SIG-M5 treated with dmso at 0.1 percent for 504 hours (cell line): ENCODE measurements at regions not wholly inside any gene's neighbourhood (a gene's known extent, or its start where the extent isn't known, plus 50 kb on each side); places are given as distances from the start of the nearest gene placed in this dataset.

Experiments
- DNase-seq: peaks from one replicate; lab custom pipeline; 2025; ENCODE audit not compliant: unreplicated experiment; lab: John Stamatoyannopoulos, UW

DNA sequence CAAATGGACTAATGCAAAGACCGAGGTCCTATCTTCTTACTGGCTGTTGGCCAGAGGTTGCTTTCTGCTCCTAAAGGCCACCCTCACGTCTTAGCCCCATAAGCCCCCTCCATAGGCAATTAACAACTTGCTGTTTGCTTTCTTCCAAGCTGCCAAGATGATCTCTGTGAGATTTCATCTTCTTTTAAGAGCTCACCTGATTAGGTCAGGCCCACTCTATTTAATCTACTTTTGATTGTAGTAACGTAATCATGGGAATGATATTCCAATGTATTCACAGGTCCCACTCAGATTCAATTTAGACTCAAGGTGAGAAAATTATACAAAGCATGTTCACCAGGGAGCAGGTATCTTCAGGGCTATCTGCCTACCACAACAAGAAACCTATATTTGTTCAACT, 84.4 kb upstream of the RAD23B start:
- no peak for DNase-seq

DNA sequence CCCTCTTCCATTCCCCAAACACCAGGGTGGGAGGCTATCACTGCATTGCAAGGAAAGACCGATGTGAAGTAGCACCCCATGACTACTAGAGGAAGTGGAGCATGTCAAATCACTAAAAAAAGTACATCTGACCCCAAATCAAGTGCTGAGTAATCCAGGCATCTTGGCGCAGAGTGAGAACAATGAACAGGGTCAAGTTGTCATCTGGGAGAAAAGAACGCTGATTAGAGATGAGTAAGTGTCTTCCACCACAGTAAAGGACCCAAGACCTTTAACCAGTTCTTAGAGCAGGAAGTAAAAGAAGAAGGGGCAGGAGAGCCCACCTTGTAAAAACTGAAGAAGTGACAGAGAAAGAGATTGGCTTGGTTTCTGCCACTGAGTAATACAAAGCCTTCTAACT, 75.0 kb upstream of the RAD23B start:
- no peak for DNase-seq

DNA sequence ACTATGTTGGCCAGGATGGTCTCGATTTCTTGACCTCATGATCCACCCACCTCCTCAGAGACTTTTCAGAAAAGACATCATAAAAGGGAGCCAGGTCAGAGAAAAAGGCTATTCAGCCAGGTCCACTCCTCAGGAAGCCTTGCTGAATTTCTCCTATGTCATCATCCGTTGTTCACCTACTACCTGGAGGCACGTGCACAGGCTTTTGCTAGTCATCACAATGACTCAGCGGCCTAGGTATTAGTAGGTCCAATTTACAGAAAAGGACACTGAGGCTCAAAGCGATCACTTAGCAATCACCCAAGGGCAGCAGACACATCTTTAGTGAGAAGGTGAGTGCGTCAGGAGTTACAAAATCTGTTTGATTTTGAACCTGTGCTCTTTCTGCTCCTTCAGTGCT, 72.3 kb upstream of the RAD23B start:
- no peak for DNase-seq

DNA sequence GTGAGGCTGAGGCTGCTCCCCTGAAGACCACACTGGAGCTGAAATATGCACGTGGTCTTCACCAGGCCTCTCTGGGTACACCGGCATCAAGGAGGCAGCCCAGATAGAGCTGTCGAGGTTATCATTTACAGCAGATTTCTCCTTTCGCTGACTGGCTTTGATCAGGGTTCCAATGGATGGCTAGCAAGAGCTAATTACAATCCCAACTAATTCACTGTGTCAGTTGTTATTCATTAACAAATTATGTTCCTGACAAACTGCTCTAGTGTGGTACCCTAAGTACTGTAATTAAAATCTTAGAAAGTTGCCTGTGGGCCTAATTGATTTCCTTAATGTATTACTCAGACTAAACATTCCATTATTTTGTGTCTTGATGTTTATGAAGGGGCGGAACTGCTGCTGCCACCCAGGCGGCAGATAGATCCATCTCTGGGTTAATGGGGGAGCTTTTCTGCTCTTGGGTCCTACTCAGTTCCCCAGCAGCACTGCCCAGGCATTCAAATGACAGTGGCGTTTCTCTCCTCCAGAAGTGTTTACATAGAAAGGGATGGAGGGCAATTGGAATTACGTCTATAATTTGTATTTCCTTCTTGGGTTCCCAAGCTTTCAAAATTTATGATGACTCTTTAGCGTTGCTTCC, 71.7 kb upstream of the RAD23B start:
- DNase-seq, result no peak

DNA sequence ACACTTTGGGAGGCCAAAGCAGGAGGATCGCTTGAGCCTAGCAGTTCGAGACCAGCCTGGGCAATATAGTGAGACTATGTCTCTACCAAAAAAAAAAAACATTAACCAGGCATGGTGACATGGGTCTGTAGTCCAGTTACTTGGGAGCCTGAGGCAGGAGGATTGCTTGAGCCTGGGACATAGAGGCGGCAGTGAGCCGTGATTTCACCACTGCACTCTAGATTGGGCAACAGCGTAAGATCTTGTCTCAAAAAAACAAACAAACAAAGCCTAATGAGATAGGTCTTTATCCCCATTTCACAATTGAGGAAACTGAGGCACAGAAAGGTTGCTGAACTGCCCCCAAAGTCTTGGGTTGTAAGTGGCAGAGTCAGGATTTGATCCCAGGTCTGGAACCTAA, 70.5 kb upstream of the RAD23B start:
- no peak for DNase-seq

DNA sequence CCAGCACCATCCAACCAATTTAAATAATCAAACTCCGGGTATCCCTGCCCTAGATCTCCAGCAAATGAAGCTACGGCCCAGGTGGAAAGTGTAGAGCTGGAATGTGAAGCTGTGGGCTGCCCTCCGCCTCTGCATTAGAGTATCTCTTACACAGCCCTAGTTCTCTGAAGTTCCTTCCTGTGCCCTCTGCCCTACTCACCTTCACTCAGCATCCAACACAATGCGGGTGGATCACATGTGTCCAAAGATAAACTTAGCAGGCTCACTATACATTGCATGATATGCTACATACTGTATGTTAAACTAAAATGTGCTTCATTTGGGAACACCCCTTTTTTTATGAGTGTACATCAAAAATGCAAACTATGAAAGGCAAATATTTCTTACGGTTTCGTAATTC, 70.0 kb upstream of the RAD23B start:
- no peak for DNase-seq

DNA sequence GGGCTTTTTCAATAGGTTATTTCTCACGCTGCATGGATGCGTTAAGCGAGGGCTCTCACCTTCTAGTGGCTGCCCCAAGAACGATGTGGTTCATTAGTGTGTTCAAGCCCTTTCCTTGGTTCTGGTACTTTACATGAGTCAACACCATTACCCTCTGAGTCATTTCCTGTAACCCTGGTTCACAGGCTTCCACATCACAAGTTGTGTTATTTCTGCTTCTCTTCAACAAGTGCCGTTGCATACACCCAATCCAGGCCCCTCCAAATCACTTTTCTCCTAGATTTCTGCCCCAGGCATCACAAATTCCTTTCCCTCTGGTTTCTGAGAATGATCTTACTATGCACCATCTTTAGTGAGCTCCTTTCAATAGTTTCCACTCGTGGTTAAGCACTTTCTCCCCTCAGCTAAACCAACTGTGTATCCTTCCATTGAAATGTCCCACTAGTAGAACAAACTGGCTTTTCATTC, 69.5 kb upstream of the RAD23B start:
- peak; percentile 63 for DNase-seq

DNA sequence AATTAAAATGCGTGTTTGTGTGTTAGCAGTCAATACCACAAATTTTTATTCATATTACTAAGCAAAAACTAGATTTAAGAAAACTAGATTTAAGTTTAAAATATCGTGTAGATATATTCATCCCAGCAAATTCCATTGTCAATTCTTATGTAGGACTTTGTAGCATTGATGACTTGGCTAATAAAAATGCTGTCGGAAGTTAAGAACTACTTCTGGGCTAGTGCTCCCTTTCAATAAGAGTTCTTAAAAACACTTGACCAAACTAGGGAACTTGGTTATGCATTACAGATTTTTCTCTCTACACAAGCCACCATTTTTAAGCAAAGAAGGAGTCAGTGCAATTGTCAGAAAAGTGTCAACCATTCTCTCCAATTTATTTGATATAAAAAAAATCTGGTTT, 68.7 kb upstream of the RAD23B start:
- no peak for DNase-seq

DNA sequence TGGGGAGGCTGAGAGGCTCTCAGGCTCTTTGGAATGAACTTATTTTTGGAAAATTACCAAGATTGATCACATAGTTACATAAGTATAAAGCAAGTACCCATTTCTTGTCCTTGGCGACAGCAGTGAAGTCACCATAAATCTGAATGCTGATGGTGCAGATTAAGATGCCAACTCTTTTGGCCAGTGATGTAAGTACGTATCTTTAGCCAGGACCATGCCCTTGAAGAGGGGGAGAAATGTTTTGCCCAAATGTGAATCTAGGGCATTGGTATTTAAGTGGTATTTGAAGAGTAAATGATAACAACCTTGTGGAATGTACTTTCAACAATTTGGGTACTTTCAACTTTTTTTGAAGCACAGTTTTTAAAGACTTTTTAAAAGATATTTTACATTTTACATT, 68.2 kb upstream of the RAD23B start:
- DNase-seq, result no peak

DNA sequence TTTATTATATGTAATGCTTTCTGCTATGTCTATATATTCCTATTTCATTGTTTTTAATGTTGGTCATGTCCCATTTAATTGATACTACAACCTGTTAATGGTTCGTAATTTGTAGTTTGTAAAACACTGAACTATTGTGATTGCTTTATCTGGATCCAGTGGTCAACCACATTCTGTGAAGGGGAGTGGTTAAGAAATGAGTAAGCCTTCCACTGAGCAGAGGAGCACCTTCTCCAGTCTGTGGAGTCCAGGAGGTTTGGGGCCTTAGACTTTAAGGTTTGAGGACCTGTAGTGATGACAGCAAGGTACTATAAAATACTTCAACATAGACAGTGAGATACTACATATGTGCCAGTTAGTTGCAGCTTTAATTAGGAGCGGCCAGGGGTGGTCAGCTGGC, 67.7 kb upstream of the RAD23B start:
- no peak for DNase-seq

DNA sequence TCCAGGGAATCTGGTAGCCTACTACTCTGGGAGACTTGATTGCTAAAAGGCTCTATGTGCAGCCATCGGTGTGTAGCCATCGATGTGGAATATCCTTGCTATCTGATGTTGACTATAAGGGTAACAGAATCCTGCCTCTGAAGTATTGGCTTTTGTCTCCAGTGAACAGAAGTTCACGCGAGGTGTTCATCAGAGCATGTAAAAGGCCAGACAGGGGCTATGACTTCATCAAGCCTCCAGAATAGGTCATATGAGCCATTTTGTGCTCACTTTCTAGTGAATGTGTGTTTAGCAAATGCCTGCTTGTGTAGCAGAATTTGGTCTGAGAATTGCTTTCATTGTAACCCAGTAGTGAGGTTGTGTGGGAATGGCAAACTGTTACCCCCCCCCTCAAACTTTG, 66.8 kb upstream of the RAD23B start:
- DNase-seq, result no peak

DNA sequence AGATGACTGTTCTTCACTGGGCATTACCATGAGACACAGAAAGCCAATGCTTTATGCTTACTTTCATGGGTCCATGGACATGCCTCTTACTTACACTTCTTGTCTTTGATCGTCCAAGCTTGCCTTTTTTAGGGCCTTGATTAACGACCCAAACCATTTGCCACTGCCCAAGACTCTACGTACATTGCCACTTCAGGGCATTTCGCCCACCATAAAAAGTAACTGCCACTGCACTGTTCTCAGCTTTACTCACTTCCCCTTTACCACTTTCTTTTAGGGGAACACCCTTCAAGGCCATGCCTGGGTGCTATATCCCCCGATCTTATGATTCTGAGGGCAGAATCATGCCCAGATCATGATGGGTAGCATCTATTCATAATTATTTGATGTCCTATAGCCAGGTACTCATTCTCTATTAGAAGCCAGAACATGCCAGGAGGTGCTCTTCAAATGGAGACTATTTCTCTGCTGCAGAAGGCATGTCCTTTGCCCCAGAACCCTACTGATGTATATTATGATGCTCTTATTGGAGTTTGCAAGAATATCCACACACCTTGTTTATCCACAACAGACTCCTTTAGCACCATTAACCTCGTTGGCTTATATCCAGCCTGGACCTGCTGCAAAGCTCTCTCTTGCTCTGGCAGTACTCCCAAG, 64.1 kb upstream of the RAD23B start:
- peak; percentile 21 for DNase-seq

DNA sequence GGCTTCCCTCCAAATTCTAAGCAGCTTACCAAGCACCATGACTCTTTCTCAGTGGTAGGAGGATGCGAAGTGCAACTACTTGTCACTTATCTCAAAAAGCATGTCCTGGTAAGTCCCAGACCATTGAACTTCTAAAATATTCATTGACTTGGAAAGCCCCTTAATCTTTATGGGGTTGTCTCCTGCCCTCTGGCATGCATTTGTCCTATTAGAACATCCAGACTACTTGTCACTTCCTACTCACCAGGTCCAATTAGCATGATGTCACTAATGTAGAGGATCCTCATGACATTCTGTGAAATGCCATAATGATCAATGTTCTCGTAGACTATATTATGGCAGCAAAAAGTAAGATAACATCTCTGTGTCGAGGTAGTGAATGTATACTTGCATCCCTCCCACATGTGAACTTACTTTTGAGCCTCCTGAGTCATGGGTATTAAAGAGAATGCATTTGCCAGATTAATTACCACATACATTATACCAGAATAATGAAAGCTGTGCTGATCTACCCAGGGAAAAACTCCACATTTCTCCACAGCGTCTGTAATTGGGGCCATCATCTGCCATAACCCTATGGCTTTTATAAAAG, 63.5 kb upstream of the RAD23B start:
- no peak for DNase-seq

DNA sequence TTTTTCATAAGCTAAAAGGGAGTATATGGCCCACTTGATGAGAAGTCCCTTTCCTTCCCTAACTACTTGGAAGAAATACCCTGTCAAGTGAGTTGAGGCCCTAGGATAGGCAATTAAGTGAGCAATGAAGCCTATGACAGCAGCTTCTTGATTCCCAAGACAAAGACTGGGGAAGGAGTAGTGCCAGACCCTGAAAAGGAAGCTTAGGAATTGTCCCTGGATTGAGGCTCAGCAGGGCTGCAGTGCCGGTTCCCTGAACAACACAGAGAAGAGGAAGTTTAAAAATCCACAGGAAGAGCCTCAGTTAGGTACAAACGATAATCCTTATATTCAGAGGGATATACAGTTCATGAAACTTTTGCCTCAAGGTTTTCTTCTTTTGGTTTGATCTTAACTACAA, 61.8 kb upstream of the RAD23B start:
- DNase-seq, result no peak

DNA sequence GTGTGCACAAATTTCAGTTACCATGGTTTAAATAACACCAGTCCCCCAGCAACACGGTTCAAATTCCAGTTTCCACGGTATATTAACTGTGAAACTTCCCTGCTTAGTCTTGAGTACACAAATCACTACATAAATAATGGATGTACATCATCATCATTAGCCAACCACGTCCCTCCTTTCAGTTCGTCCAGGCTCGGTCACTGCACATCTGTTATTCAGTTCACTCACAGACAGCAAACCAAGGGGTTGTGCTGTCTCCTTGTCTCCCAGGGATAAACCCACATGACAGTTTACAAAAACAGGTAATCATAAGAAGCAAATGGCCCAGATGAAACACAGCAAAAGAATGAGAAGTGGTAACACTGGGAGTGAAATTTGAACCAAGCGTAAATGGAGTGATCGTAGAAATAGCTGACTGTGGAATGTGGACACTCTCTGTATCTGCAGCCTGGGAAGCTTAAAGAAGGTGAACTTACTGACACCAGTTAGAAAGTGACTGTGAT, 61.0 kb upstream of the RAD23B start:
- no peak for DNase-seq

DNA sequence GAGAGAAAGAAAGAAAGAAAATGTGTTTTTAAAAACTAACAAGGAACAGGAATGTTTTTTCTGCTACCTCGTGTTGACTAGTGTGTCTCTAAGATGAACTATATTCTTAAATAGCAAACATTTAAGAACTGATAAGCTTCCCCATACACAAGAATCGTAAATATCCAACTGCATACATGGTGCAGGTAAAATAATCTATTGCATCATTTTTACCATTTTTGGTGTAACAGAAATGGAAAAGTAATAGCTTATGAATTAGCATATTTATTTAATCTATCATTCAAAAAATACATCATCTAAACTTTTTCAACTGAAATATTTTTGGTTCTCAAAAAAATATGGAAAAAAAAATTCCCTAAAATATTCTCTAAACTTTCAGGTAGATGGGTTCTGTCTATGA, 59.7 kb upstream of the RAD23B start:
- no peak for DNase-seq

DNA sequence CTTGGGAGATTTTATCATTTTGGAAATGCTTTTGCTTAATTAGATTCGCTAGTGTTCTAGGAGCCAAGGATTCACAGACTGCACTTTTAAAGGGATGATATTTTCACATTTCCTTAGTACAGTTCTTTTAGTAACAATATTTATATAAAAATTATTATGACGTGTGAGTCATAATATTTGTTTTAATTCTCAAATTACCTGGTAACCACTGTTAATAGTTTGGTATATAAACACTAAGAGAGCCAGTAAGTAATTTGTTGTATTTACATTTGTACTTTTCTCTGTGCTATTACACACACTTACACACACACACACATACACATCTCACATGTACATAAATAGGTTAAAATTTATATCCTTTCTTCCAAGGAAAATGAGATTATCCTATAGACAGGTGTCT, 58.8 kb upstream of the RAD23B start:
- DNase-seq, result no peak

DNA sequence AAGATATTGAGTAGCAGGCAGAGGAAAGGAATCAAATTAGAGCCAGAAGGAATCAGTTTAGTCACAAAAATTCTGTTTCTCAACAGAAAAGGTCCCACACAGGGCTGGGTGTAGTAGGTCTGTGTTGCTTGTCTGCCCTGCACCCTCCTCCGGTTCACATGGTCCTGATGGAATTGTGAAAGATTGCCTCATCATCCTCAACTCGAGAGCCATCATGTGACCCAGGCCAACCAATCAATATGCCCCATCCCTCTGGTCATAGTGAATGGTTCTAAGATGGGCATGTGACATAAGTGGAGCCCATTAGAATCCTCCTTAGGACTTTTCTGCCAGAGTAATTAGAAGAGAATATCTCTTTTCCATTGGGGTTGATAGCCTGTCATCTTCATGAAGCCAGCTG, 56.7 kb upstream of the RAD23B start:
- DNase-seq, result no peak

DNA sequence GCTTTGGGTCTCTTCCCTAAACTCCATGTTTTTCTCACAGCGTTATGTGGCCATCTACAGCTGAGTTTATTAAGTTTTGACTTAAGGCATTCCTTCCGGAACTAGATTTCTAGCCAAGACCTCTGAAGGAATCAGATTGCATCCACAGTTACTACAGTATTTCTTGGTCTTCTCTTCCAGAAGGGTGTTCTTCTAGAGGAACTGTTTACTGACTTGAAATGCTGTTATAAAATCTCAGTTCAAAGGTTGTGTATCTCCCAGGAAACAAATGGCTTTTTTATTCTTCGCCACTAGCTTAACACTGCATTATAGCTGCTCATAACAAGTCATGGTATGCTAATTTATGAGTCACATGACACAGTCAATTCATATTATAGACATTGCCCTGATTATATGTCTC, 55.3 kb upstream of the RAD23B start:
- DNase-seq, result no peak

DNA sequence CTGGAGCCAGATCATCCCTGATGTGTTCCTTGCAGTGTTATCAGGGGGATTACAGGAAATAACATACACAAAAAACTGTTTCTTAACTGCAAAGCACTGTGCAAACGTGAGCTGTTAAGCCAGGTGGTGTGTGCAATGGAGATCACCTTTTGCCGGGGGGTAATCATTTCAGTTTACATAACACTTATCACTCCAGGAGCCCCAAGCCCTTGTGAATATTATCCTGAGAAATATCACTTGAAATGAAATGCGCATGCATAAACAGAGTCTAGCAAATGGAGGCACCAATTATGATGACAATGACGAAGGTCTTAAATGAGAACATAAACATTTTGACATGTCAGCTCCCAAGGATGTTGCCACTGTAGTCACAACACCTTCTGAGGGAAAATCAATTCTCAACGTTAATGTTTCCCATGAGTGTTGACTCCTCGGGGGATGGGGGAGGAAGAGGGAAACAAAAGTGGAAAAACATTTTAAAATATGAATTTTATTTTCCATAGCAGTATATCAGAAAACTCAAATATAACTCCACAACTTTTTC, 54.5 kb upstream of the RAD23B start:
- no peak for DNase-seq

DNA sequence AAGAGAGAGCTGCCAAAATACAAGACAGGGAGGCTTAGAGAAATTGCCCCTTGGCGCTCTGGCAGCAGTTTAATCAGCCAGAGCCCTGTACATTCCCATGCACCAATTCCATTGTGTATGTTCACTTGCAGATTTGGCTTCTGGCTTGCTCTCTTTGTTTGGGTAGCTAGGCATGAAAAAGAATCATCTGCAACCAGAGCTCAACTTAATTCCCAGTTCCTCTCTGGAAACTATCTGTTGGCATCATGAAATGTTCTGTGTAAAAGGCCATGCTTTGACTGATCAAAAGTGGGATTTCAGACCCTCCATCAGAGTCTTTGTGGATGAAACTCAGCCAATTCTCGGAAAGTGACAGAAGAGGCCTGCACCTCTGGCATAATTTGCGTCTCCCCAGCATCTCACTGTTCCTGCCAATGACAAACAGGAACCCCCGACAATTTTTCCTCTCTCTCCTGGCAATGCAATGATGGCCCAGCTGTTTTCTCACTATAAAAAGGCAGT, 53.8 kb upstream of the RAD23B start:
- no peak for DNase-seq
